ENCODE measurements at regions not wholly inside any gene's neighbourhood (a gene's known extent, or its start where the extent isn't known, plus 50 kb on each side); places are given as distances from the start of the nearest gene placed in this dataset.
"Not testable (repeated sequence)": the region's sequence is repeated elsewhere in the genome, so short reads cannot be mapped to it uniquely, and the experiment has no call there.

GRCh38 chr9:82912645-82913044 lies 150.3 kb downstream of the RASEF start:
- WGBS (ENCODE audit: extremely low coverage, insufficient coverage, insufficient read length): no CpG with 5 or more reads among the region's 1 CpG
- no peak overlapping the region for H3K9ac ChIP-seq (ENCODE audit: low read length)
- H2AFZ ChIP-seq (ENCODE audit: insufficient read depth, low read length, poor library complexity): no peak overlapping the region
- H4K12ac ChIP-seq (ENCODE audit: low read depth, low read length): no peak overlapping the region
- no peak overlapping the region for H2BK12ac ChIP-seq (ENCODE audit: low read length)
- H2BK5ac ChIP-seq (ENCODE audit: low read depth, low read length, poor library complexity): no peak overlapping the region
- H4K91ac ChIP-seq (ENCODE audit: low read depth, low read length): no peak overlapping the region
- no peaks in the 10 kb centered on the region for H3K27me3 ChIP-seq (ENCODE audit: insufficient read depth, low read length)
- no peaks in the 10 kb centered on the region for H3K79me1 ChIP-seq (ENCODE audit: low read length)
- H3K4me3 ChIP-seq (ENCODE audit: low read depth, low read length): no peak overlapping the region
- H2AK5ac ChIP-seq (ENCODE audit: low read length): no peak overlapping the region
- no peak overlapping the region for H3K23ac ChIP-seq (ENCODE audit: low read length)
- no peak overlapping the region for H4K8ac ChIP-seq (ENCODE audit: low read depth, low read length)
- H2BK120ac ChIP-seq (ENCODE audit: insufficient read depth, low read length, poor library complexity): no peak overlapping the region
- DNase-seq: no peak
- H3K9me3 ChIP-seq (ENCODE audit: insufficient read depth, low read depth, low read length): peaks cover 7% of the 10 kb centered on the region
- peaks cover 0 to 2% of the 10 kb centered on the region in 2 experiments for H3K36me3 ChIP-seq (ENCODE audit: control insufficient read depth in 1 of 2, insufficient read depth in 2 of 2, low read length in 2 of 2)
- H3K79me2 ChIP-seq (ENCODE audit: control insufficient read depth, insufficient read depth, low read length, poor library complexity): no peaks in the 10 kb centered on the region
- H3K4me2 ChIP-seq (ENCODE audit: low read length): no peak overlapping the region
- no peak overlapping the region for H3K4ac ChIP-seq (ENCODE audit: low read depth, low read length)
- no peaks in the 10 kb centered on the region for H3K4me1 ChIP-seq (ENCODE audit: control insufficient read depth in 1 of 2, insufficient read depth in 2 of 2, low read length in 2 of 2)
- no peak overlapping the region for H3K18ac ChIP-seq (ENCODE audit: low read length)
- no peak overlapping the region for H3K27ac ChIP-seq (ENCODE audit: low read depth, low read length)
- no peak overlapping the region for H3K14ac ChIP-seq (ENCODE audit: low read length)

DNA sequence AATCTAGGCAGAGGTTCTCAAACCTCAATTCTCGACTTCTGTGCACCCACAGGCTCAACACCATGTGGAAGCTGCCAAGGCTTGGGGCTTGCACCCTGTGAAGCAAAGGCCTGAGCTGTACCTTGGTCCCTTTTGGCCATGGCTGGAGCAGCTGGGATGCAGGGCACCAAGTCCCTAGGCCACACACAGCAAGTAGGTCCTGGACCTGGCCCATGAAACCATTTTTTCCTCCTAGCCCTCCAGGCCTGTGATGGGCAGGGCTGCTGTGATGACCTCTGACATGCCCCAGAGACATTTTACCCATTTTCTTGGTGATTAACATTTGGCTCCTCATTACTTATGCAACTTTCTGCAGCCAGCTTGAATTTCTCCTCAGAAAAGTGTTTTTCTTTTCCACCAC lies 146.7 kb downstream of the RASEF start:
- DNase-seq; H3K27me3 ChIP-seq (ENCODE audit: insufficient read depth, low read length); H3K79me1 ChIP-seq (ENCODE audit: low read length); H2AFZ ChIP-seq (ENCODE audit: insufficient read depth, low read length, poor library complexity); H2BK5ac ChIP-seq (ENCODE audit: low read depth, low read length, poor library complexity); H4K91ac ChIP-seq (ENCODE audit: low read depth, low read length); H3K18ac ChIP-seq (ENCODE audit: low read length); H3K9me3 ChIP-seq (ENCODE audit: insufficient read depth, low read depth, low read length); H2BK120ac ChIP-seq (ENCODE audit: insufficient read depth, low read length, poor library complexity); H3K27ac ChIP-seq (ENCODE audit: low read depth, low read length); H2AK5ac ChIP-seq (ENCODE audit: low read length); H3K4me2 ChIP-seq (ENCODE audit: low read length); H3K4me1 ChIP-seq (ENCODE audit: control insufficient read depth in 1 of 2, insufficient read depth in 2 of 2, low read length in 2 of 2); H3K4me3 ChIP-seq (ENCODE audit: low read depth, low read length); H3K14ac ChIP-seq (ENCODE audit: low read length); H4K8ac ChIP-seq (ENCODE audit: low read depth, low read length); H3K36me3 ChIP-seq (ENCODE audit: control insufficient read depth in 1 of 2, insufficient read depth in 2 of 2, low read length in 2 of 2); H3K23ac ChIP-seq (ENCODE audit: low read length); H3K9ac ChIP-seq (ENCODE audit: low read length); H2BK12ac ChIP-seq (ENCODE audit: low read length); H3K4ac ChIP-seq (ENCODE audit: low read depth, low read length); H3K79me2 ChIP-seq (ENCODE audit: control insufficient read depth, insufficient read depth, low read length, poor library complexity); H4K12ac ChIP-seq (ENCODE audit: low read depth, low read length): not testable (repeated sequence)
- WGBS (ENCODE audit: extremely low coverage, insufficient coverage, insufficient read length): no CpG with 5 or more reads among the region's 1 CpG

- H2AFZ ChIP-seq (ENCODE audit: insufficient read depth, low read length, poor library complexity): no peak overlapping the region
- H3K23ac ChIP-seq (ENCODE audit: low read length): no peak overlapping the region
- peaks cover 7% of the 10 kb centered on the region for H3K9me3 ChIP-seq (ENCODE audit: insufficient read depth, low read depth, low read length)
- no peak for DNase-seq
- H3K79me1 ChIP-seq (ENCODE audit: low read length): no peaks in the 10 kb centered on the region
- no peak overlapping the region for H3K18ac ChIP-seq (ENCODE audit: low read length)
- H3K4me3 ChIP-seq (ENCODE audit: low read depth, low read length): no peak overlapping the region
- no peak overlapping the region for H4K12ac ChIP-seq (ENCODE audit: low read depth, low read length)
- H4K8ac ChIP-seq (ENCODE audit: low read depth, low read length): no peak overlapping the region
- H3K79me2 ChIP-seq (ENCODE audit: control insufficient read depth, insufficient read depth, low read length, poor library complexity): no peaks in the 10 kb centered on the region
- no peak overlapping the region for H2AK5ac ChIP-seq (ENCODE audit: low read length)
- no peak overlapping the region for H2BK120ac ChIP-seq (ENCODE audit: insufficient read depth, low read length, poor library complexity)
- no peak overlapping the region for H3K9ac ChIP-seq (ENCODE audit: low read length)
- H4K91ac ChIP-seq (ENCODE audit: low read depth, low read length): no peak overlapping the region
- H3K4me1 ChIP-seq (ENCODE audit: control insufficient read depth in 1 of 2, insufficient read depth in 2 of 2, low read length in 2 of 2): peaks cover 0 to 2% of the 10 kb centered on the region in 2 experiments
- H3K36me3 ChIP-seq (ENCODE audit: control insufficient read depth in 1 of 2, insufficient read depth in 2 of 2, low read length in 2 of 2): peaks cover 0 to 2% of the 10 kb centered on the region in 2 experiments
- H3K4ac ChIP-seq (ENCODE audit: low read depth, low read length): no peak overlapping the region
- H3K27ac ChIP-seq (ENCODE audit: low read depth, low read length): no peak overlapping the region
- no peak overlapping the region for H3K14ac ChIP-seq (ENCODE audit: low read length)
- no peak overlapping the region for H2BK5ac ChIP-seq (ENCODE audit: low read depth, low read length, poor library complexity)
- H3K27me3 ChIP-seq (ENCODE audit: insufficient read depth, low read length): no peaks in the 10 kb centered on the region
- WGBS (ENCODE audit: extremely low coverage, insufficient coverage, insufficient read length): no CpG with 5 or more reads among the region's 2 CpGs
- no peak overlapping the region for H2BK12ac ChIP-seq (ENCODE audit: low read length)
- H3K4me2 ChIP-seq (ENCODE audit: low read length): no peak overlapping the region
Measured at GRCh38 chr9:82920154-82920553, 142.8 kb downstream of the RASEF start.

DNA sequence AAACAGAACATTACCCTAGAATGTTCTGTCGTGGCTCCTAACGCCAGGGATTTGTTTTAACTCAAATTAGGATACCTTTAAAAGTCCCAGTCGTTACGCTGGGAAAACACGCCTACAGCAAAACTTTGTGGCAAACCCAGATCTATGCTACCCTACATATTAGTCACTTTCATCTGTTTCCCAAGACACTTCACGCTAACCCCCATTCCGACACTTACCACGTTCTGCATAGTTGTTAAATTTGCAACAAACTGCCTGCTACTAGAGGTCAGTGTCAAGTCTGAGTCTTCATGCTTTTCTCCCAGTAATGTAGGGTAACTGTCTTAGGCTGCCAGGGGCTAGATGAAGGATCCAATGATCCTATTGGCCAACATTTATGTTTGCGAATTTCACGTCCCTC lies 140.3 kb downstream of the RASEF start:
- Histone ChIP-seq H4K91ac (ENCODE audit: low read depth, low read length) (no peak overlapping the region), H3K27ac (ENCODE audit: low read depth, low read length) (no peak overlapping the region), H3K4me1 (ENCODE audit: control insufficient read depth in 1 of 2, insufficient read depth in 2 of 2, low read length in 2 of 2) (peaks cover 0 to 2% of the 10 kb centered on the region in 2 experiments), H2BK5ac (ENCODE audit: low read depth, low read length, poor library complexity) (no peak overlapping the region), H3K79me2 (ENCODE audit: control insufficient read depth, insufficient read depth, low read length, poor library complexity) (no peaks in the 10 kb centered on the region), H3K9me3 (ENCODE audit: insufficient read depth, low read depth, low read length) (no peaks in the 10 kb centered on the region), H3K4ac (ENCODE audit: low read depth, low read length) (no peak overlapping the region), H3K4me3 (ENCODE audit: low read depth, low read length) (no peak overlapping the region), H3K4me2 (ENCODE audit: low read length) (no peak overlapping the region), H3K23ac (ENCODE audit: low read length) (no peak overlapping the region), H2AFZ (ENCODE audit: insufficient read depth, low read length, poor library complexity) (no peak overlapping the region), H4K12ac (ENCODE audit: low read depth, low read length) (no peak overlapping the region), H3K14ac (ENCODE audit: low read length) (no peak overlapping the region), H4K8ac (ENCODE audit: low read depth, low read length) (no peak overlapping the region), H2BK12ac (ENCODE audit: low read length) (no peak overlapping the region), H2AK5ac (ENCODE audit: low read length) (no peak overlapping the region), H3K18ac (ENCODE audit: low read length) (no peak overlapping the region), H3K36me3 (ENCODE audit: control insufficient read depth in 1 of 2, insufficient read depth in 2 of 2, low read length in 2 of 2) (no peaks in the 10 kb centered on the region), H2BK120ac (ENCODE audit: insufficient read depth, low read length, poor library complexity) (no peak overlapping the region), H3K9ac (ENCODE audit: low read length) (no peak overlapping the region), H3K79me1 (ENCODE audit: low read length) (no peaks in the 10 kb centered on the region), H3K27me3 (ENCODE audit: insufficient read depth, low read length) (no peaks in the 10 kb centered on the region)
- peak; percentile 75 to 78 for DNase-seq
- 100% methylated on average over 2 of the region's 10 CpGs for WGBS (ENCODE audit: extremely low coverage, insufficient coverage, insufficient read length)

Measured in trophoblast cell (in vitro differentiated cells and primary cell).